ENCODE measurements at regions not wholly inside any gene's neighbourhood (a gene's known extent, or its start where the extent isn't known, plus 50 kb on each side); places are given as distances from the start of the nearest gene placed in this dataset.

- Mint-ChIP-seq H3K4me3 (ENCODE audit: unreplicated experiment) (no peak overlapping the region), H3K36me3 (ENCODE audit: insufficient read depth, unreplicated experiment) (no peaks in the 10 kb centered on the region), H3K9me3 (ENCODE audit: unreplicated experiment) (peaks cover 17% of the 10 kb centered on the region), H3K27me3 (ENCODE audit: insufficient read depth, unreplicated experiment) (no peaks in the 10 kb centered on the region), H3K27ac (ENCODE audit: unreplicated experiment) (no peak overlapping the region), H3K4me1 (ENCODE audit: low read depth, unreplicated experiment) (peaks cover 20% of the 10 kb centered on the region)
- no peak for TF ChIP-seq CTCF (IDR thresholded peaks at IDR 0.05; ENCODE audit: insufficient read depth in 1 of 2, low read depth in 1 of 2, low read length in 1 of 2, severe bottlenecking in 1 of 2, unreplicated experiment in 1 of 2)
- no peak for DNase-seq
- intact Hi-C loops (cut with micrococcal nuclease; ENCODE audit: unreplicated experiment) = no loop called here
- ChIA-PET CTCF (no interaction called here), POLR2A (no interaction called here)
- H3K36me3 ChIP-seq (ENCODE audit: control insufficient read depth, insufficient read depth, low read length) = no peaks in the 10 kb centered on the region
- H3K4me3 ChIP-seq (ENCODE audit: low read depth, low read length) = no peak overlapping the region
- peaks cover 14% of the 10 kb centered on the region; the same call in 1 of the 2 replicates for H3K4me1 ChIP-seq
- no peaks in the 10 kb centered on the region for H3K9me3 ChIP-seq
- BruUV-seq (replicated peaks) = no TSS peak
- no peaks in the 10 kb centered on the region for H3K27me3 ChIP-seq (replicated peaks; ENCODE audit: control insufficient read depth, insufficient read depth, low read length)
Measured at GRCh38 chr11:106280036-106280435, 202.6 kb downstream of the AASDHPPT start.

GRCh38 chr11:106281455-106282173 is 204.2 kb downstream of the AASDHPPT start:
- Mint-ChIP-seq H3K4me3 (ENCODE audit: unreplicated experiment) (no peak overlapping the region), H3K4me1 (ENCODE audit: low read depth, unreplicated experiment) (peaks cover 20% of the 10 kb centered on the region), H3K27me3 (ENCODE audit: insufficient read depth, unreplicated experiment) (no peaks in the 10 kb centered on the region), H3K9me3 (ENCODE audit: unreplicated experiment) (peaks cover 17% of the 10 kb centered on the region), H3K36me3 (ENCODE audit: insufficient read depth, unreplicated experiment) (no peaks in the 10 kb centered on the region), H3K27ac (ENCODE audit: unreplicated experiment) (no peak overlapping the region)
- Histone ChIP-seq H3K36me3 (ENCODE audit: control insufficient read depth, insufficient read depth, low read length) (no peaks in the 10 kb centered on the region), H3K4me1 (peaks cover 14% of the 10 kb centered on the region; the same call in 1 of the 2 replicates), H3K4me3 (ENCODE audit: low read depth, low read length) (no peak overlapping the region), H3K9me3 (no peaks in the 10 kb centered on the region), H3K27me3 (replicated peaks; ENCODE audit: control insufficient read depth, insufficient read depth, low read length) (no peaks in the 10 kb centered on the region)
- no peak for DNase-seq
- TF ChIP-seq CTCF (IDR thresholded peaks at IDR 0.05; ENCODE audit: insufficient read depth in 1 of 2, low read depth in 1 of 2, low read length in 1 of 2, severe bottlenecking in 1 of 2, unreplicated experiment in 1 of 2) = no peak
- ChIA-PET CTCF (no interaction called here), POLR2A (no interaction called here)
- intact Hi-C loops (cut with micrococcal nuclease; ENCODE audit: unreplicated experiment) = no loop called here
- BruUV-seq (replicated peaks) = no TSS peak

- ChIA-PET CTCF (no interaction called here), POLR2A (no interaction called here)
- Histone ChIP-seq H3K4me3 (ENCODE audit: low read depth, low read length) (no peak overlapping the region), H3K4me1 (no peaks in the 10 kb centered on the region), H3K9me3 (no peaks in the 10 kb centered on the region), H3K36me3 (ENCODE audit: control insufficient read depth, insufficient read depth, low read length) (no peaks in the 10 kb centered on the region), H3K27me3 (replicated peaks; ENCODE audit: control insufficient read depth, insufficient read depth, low read length) (no peaks in the 10 kb centered on the region)
- Mint-ChIP-seq H3K27me3 (ENCODE audit: insufficient read depth, unreplicated experiment) (no peaks in the 10 kb centered on the region), H3K36me3 (ENCODE audit: insufficient read depth, unreplicated experiment) (no peaks in the 10 kb centered on the region), H3K4me1 (ENCODE audit: low read depth, unreplicated experiment) (no peaks in the 10 kb centered on the region), H3K27ac (ENCODE audit: unreplicated experiment) (no peak overlapping the region), H3K4me3 (ENCODE audit: unreplicated experiment) (no peak overlapping the region), H3K9me3 (ENCODE audit: unreplicated experiment) (peaks cover 29% of the 10 kb centered on the region)
- BruUV-seq (replicated peaks) = no TSS peak
- DNase-seq = no peak
- intact Hi-C loops (cut with micrococcal nuclease; ENCODE audit: unreplicated experiment) = loop anchor here (5.0 kb wide), 1 partner anchor 835 kb away; no protein-coding TSS in a partner anchor
- no peak for TF ChIP-seq CTCF (IDR thresholded peaks at IDR 0.05; ENCODE audit: insufficient read depth in 1 of 2, low read depth in 1 of 2, low read length in 1 of 2, severe bottlenecking in 1 of 2, unreplicated experiment in 1 of 2)
Measured at GRCh38 chr11:106286881-106287504, 209.5 kb downstream of the AASDHPPT start.

All from Caco-2 (cell line).